Suprapubic skin (tissue), 4 donors: ENCODE measurements at regions not wholly inside any gene's neighbourhood (a gene's known extent, or its start where the extent isn't known, plus 50 kb on each side); places are given as distances from the start of the nearest gene placed in this dataset.

Source experiments
- CTCF ChIP-seq, 2 donors: fragments of 200-600 bp in 1 of 2; fragments of 450-650 bp in 1 of 2; sonication (generic) in 1 of 2; IDR thresholded peaks; one replicate each; pipeline ENCODE4 v1.5.1; 2016 to 2019; ENCODE audit warnings: antibody characterized with exemption in 2 of 2, mild to moderate bottlenecking in 1 of 2, moderate library complexity in 1 of 2
- EP300 ChIP-seq: sonication (generic); formaldehyde crosslinking; IDR thresholded peaks from one replicate; pipeline ENCODE4 v1.6.1; 2017; ENCODE audit warnings: antibody characterized with exemption
- POLR2A ChIP-seq, 2 donors: fragments of 450-650 bp; IDR thresholded peaks; one replicate each; pipeline ENCODE4 v1.6.1; 2017; ENCODE audit warnings: antibody characterized with exemption in 2 of 2, mild to moderate bottlenecking in 2 of 2, moderate library complexity in 2 of 2
- POLR2AphosphoS5 ChIP-seq, 3 donors: sonication (generic); formaldehyde crosslinking; IDR thresholded peaks; one replicate each; pipeline ENCODE4 v1.6.1; 2017; ENCODE audit warnings: antibody characterized with exemption in 3 of 3

GRCh38 chr22:49289822-49290679, 537.6 kb downstream of the BRD1 start:
- TF ChIP-seq POLR2AphosphoS5 (IDR thresholded peaks at IDR 0.05) (no peak), CTCF (IDR thresholded peaks at IDR 0.05) (no peak), POLR2A (IDR thresholded peaks at IDR 0.05) (no peak), EP300 (no peak)
